ENCODE measurements at regions not wholly inside any gene's neighbourhood (a gene's known extent, or its start where the extent isn't known, plus 50 kb on each side); places are given as distances from the start of the nearest gene placed in this dataset.

GRCh38 chr10:30546511-30546910 is 83.0 kb downstream of the LYZL2 start:
- DNase-seq (ENCODE audit: low read depth in 1 of 2, low spot score in 1 of 2): no peak
- Histone ChIP-seq H3K27me3 (ENCODE audit: insufficient read depth, poor library complexity, severe bottlenecking) (no peaks in the 10 kb centered on the region), H3K27ac (replicated peaks) (no peak overlapping the region), H3K4me3 (replicated peaks; ENCODE audit: insufficient read depth, low read length) (no peak overlapping the region)
- TF ChIP-seq POLR2AphosphoS5 (IDR thresholded peaks at IDR 0.05; ENCODE audit: low read depth): no peak
- no peak for TF ChIP-seq REST (IDR thresholded peaks at IDR 0.05; ENCODE audit: insufficient replicate concordance, low read depth)
- TF ChIP-seq SPI1 (IDR thresholded peaks at IDR 0.05; ENCODE audit: borderline replicate concordance, low read depth): no peak
- TF ChIP-seq GABPA (IDR thresholded peaks at IDR 0.05; ENCODE audit: low read depth): no peak
- TF ChIP-seq CTCF (IDR thresholded peaks at IDR 0.05; ENCODE audit: insufficient read depth, low read length): no peak

- H3K27me3 ChIP-seq (ENCODE audit: insufficient read depth, poor library complexity, severe bottlenecking): no peaks in the 10 kb centered on the region
- no peak overlapping the region for H3K4me3 ChIP-seq (replicated peaks; ENCODE audit: insufficient read depth, low read length)
- peak overlapping the region; percentile 36 for H3K27ac ChIP-seq (replicated peaks)
- no peak for DNase-seq (ENCODE audit: low read depth in 1 of 2, low spot score in 1 of 2)
- TF ChIP-seq POLR2AphosphoS5 (IDR thresholded peaks at IDR 0.05; ENCODE audit: low read depth): no peak
- TF ChIP-seq GABPA (IDR thresholded peaks at IDR 0.05; ENCODE audit: low read depth): no peak
- TF ChIP-seq REST (IDR thresholded peaks at IDR 0.05; ENCODE audit: insufficient replicate concordance, low read depth): no peak
- TF ChIP-seq CTCF (IDR thresholded peaks at IDR 0.05; ENCODE audit: insufficient read depth, low read length): no peak
- TF ChIP-seq SPI1 (IDR thresholded peaks at IDR 0.05; ENCODE audit: borderline replicate concordance, low read depth): no peak
Observed at GRCh38 chr10:30542895-30543288, 86.7 kb downstream of the LYZL2 start.

GRCh38 chr10:30542001-30542894 is 87.3 kb downstream of the LYZL2 start:
- DNase-seq (ENCODE audit: low read depth in 1 of 2, low spot score in 1 of 2): peak; percentile 56 to 62
- H3K27me3 ChIP-seq (ENCODE audit: insufficient read depth, poor library complexity, severe bottlenecking): no peaks in the 10 kb centered on the region

More at GRCh38 chr10:30542001-30542894, 87.3 kb downstream of the LYZL2 start:
- Histone ChIP-seq H3K27ac (replicated peaks) (peak overlapping the region; percentile 36), H3K4me3 (replicated peaks; ENCODE audit: insufficient read depth, low read length) (no peak overlapping the region)
- TF ChIP-seq POLR2AphosphoS5 (IDR thresholded peaks at IDR 0.05; ENCODE audit: low read depth) (no peak), SPI1 (IDR thresholded peaks at IDR 0.05; ENCODE audit: borderline replicate concordance, low read depth) (no peak; the same call in 1 of the 2 replicates), REST (IDR thresholded peaks at IDR 0.05; ENCODE audit: insufficient replicate concordance, low read depth) (no peak), GABPA (IDR thresholded peaks at IDR 0.05; ENCODE audit: low read depth) (no peak), CTCF (IDR thresholded peaks at IDR 0.05; ENCODE audit: insufficient read depth, low read length) (no peak)
